Astrocyte (in vitro differentiated cells and primary cell): ENCODE measurements at regions not wholly inside any gene's neighbourhood (a gene's known extent, or its start where the extent isn't known, plus 50 kb on each side); places are given as distances from the start of the nearest gene placed in this dataset.

Experiments used
- EZH2 ChIP-seq: IDR thresholded peaks from 2 replicates; pipeline ENCODE4 v1.6.1; 2012; ENCODE audit warnings: mild to moderate bottlenecking, low read length, inconsistent platforms; ENCODE audit not compliant: insufficient read depth
- TF ChIP-seq, protein P1 (sequence below): IDR thresholded peaks from 2 replicates; pipeline ENCODE4 v1.5.1; 2011; ENCODE audit warnings: low read depth, mild to moderate bottlenecking, inconsistent platforms, low read length, moderate library complexity; ENCODE audit not compliant: insufficient read depth

GRCh38 chr2:8515864-8516533 is 165.9 kb upstream of the ID2 start:
- TF ChIP-seq, protein P1, sequence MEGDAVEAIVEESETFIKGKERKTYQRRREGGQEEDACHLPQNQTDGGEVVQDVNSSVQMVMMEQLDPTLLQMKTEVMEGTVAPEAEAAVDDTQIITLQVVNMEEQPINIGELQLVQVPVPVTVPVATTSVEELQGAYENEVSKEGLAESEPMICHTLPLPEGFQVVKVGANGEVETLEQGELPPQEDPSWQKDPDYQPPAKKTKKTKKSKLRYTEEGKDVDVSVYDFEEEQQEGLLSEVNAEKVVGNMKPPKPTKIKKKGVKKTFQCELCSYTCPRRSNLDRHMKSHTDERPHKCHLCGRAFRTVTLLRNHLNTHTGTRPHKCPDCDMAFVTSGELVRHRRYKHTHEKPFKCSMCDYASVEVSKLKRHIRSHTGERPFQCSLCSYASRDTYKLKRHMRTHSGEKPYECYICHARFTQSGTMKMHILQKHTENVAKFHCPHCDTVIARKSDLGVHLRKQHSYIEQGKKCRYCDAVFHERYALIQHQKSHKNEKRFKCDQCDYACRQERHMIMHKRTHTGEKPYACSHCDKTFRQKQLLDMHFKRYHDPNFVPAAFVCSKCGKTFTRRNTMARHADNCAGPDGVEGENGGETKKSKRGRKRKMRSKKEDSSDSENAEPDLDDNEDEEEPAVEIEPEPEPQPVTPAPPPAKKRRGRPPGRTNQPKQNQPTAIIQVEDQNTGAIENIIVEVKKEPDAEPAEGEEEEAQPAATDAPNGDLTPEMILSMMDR: no peak
- TF ChIP-seq EZH2: no peak
